Aorta (tissue), 5 donors: ENCODE measurements at regions not wholly inside any gene's neighbourhood (a gene's known extent, or its start where the extent isn't known, plus 50 kb on each side); places are given as distances from the start of the nearest gene placed in this dataset.
A peak's percentile ranks its signal among the peaks of the same experiment; 100 is the strongest.
"Not testable (repeated sequence)": the region's sequence is repeated elsewhere in the genome, so short reads cannot be mapped to it uniquely, and the experiment has no call there.

Source experiments
- ATAC-seq: fragments of 200-7000 bp; cut with Tn5 transposase; one replicate; pipeline ENCODE4 v1.9.1; 2022; ENCODE audit warnings: moderate library complexity; ENCODE audit not compliant: low FRiP score
- DNase-seq, 2 donors: peaks; one replicate each; pipeline ENCODE4 v3.0.0-alpha.2; 2020
- H3K27ac ChIP-seq, 2 donors: one replicate each; pipeline ENCODE4 v1.5.1; 2013; ENCODE audit warnings: low read length in 2 of 2, mild to moderate bottlenecking in 2 of 2, moderate library complexity in 2 of 2, control low read depth in 1 of 2, inconsistent platforms in 1 of 2, low read depth in 1 of 2
- H3K27me3 ChIP-seq, 2 donors: one replicate each; pipeline ENCODE4 v1.6.1; 2013; ENCODE audit warnings: control low read depth in 1 of 2, low read length in 1 of 2, mild to moderate bottlenecking in 1 of 2, moderate library complexity in 1 of 2; ENCODE audit not compliant: insufficient read depth in 2 of 2, control insufficient read depth in 1 of 2
- H3K36me3 ChIP-seq, 2 donors: one replicate each; pipeline ENCODE4 v1.6.1; 2013; ENCODE audit warnings: control low read depth in 1 of 2, low read length in 1 of 2, mild to moderate bottlenecking in 1 of 2; ENCODE audit not compliant: insufficient read depth in 2 of 2, control insufficient read depth in 1 of 2
- H3K4me1 ChIP-seq, 2 donors: one replicate each; pipeline ENCODE4 v1.6.1; 2013; ENCODE audit warnings: low read length in 2 of 2, control low read depth in 1 of 2, mild to moderate bottlenecking in 1 of 2, moderate library complexity in 1 of 2; ENCODE audit not compliant: insufficient read depth in 2 of 2, control insufficient read depth in 1 of 2
- H3K4me3 ChIP-seq, 2 donors: one replicate each; pipeline ENCODE4 v1.5.1; 2013; ENCODE audit warnings: low read length in 2 of 2, control low read depth in 1 of 2, mild to moderate bottlenecking in 1 of 2
- H3K9me3 ChIP-seq: one replicate; pipeline ENCODE4 v1.6.1; 2013; ENCODE audit warnings: mild to moderate bottlenecking, low read length; ENCODE audit not compliant: control insufficient read depth
- WGBS, 2 donors: extraction: QIAGEN DNeasy Blood & Tissue Kit; methylation state at CpG; one replicate each; pipeline ENCODE4 v1.1.7; 2013; 5-methylcytosine and 5-hydroxymethylcytosine counted together
- intact Hi-C, 2 donors: fragments of 100-400 bp; cut with DNase I; formaldehyde crosslinking; loops; one replicate each; pipeline versions ENCODE4 v1.14.2 to v1.15.0; 2022
- donor health status: healthy with polysubstance abuse.
- donor health status: Bipolar disorder and iron deficiency.
- donor health status: DM: no; HTN: no; CAD: no.
- donor health status: DM: no; HTN: no; CAD: no.
- donor health status: DM: yes; HTN: yes; CAD: no.

DNA sequence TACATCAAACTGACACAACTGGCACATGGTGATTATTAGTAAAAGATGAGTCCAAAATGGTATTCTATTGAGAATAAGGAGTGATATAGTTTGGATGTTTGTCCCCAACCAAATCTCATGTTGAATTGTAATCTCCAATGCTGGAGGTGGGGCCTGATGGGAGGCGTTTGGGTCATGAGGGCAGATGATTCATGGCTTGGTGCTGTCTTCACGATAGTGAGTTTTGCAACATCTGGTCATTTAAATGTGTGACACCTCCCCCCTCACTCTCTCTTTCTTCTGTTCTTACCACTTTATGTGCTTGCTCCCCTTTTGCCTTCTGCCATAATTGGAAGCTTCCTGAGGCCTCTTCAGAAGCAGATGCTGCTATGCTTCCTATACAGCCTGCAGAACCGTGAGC, 90.6 kb downstream of the RSL24D1 start:
- Histone ChIP-seq H3K27ac (no peak overlapping the region), H3K4me1 (no peaks in the 10 kb centered on the region), H3K4me3 (no peak overlapping the region), H3K9me3 (peaks cover 2% of the 10 kb centered on the region), H3K36me3 (no peaks in the 10 kb centered on the region), H3K27me3 (no peaks in the 10 kb centered on the region)
- ATAC-seq (no peak), DNase-seq (no peak)
- intact Hi-C loops, result no loop called here
- WGBS, 2 donors, result 86 to 92% methylated on average over 3 of the region's 3 CpGs

GRCh38 chr15:55094136-55094535, 102.6 kb downstream of the RSL24D1 start:
- Histone ChIP-seq H3K36me3 (no peaks in the 10 kb centered on the region), H3K27me3 (no peaks in the 10 kb centered on the region), H3K27ac (no peak overlapping the region), H3K9me3 (no peaks in the 10 kb centered on the region), H3K4me1 (no peaks in the 10 kb centered on the region), H3K4me3 (no peak overlapping the region)
- intact Hi-C loops, result no loop called here
- WGBS, 2 donors, result 13 to 18% methylated on average over 2 of the region's 2 CpGs
- ATAC-seq, result no peak
- DNase-seq, result no peak

DNA sequence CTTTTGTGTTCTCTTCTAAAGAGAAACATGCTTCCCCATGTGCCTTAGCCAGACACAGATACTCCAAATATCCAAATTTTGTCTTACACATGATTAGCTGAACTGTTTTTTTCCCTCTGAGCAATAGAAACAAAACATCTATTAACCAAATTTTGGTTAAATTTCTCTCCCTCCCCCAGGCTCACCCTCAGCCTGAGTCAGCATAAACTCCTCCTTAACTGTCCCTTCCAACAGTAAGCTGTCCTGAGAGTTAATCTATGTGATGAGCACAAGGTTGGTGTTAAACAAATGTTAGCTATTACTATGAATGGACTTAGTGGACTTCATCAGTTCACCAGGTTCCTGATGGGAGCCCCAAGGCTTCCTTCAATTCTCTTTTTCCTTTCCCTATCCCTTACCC, 108.5 kb downstream of the RSL24D1 start:
- no peaks in the 10 kb centered on the region for H3K9me3 ChIP-seq
- no peak overlapping the region for H3K27ac ChIP-seq
- H3K27me3 ChIP-seq, result no peaks in the 10 kb centered on the region
- DNase-seq (no peak), ATAC-seq (no peak)
- intact Hi-C loops, result no loop called here
- H3K4me3 ChIP-seq, result no peak overlapping the region
- no peaks in the 10 kb centered on the region for H3K36me3 ChIP-seq
- H3K4me1 ChIP-seq, result no peaks in the 10 kb centered on the region

GRCh38 chr15:55084673-55085072, 112.1 kb downstream of the RSL24D1 start:
- Histone ChIP-seq H3K9me3 (no peaks in the 10 kb centered on the region), H3K4me1 (no peaks in the 10 kb centered on the region), H3K36me3 (no peaks in the 10 kb centered on the region), H3K27ac (no peak overlapping the region), H3K27me3 (no peaks in the 10 kb centered on the region), H3K4me3 (no peak overlapping the region)
- no peak for DNase-seq
- WGBS, 2 donors, result 86 to 87% methylated on average over 3 of the region's 3 CpGs
- no peak for ATAC-seq
- intact Hi-C loops, result no loop called here

DNA sequence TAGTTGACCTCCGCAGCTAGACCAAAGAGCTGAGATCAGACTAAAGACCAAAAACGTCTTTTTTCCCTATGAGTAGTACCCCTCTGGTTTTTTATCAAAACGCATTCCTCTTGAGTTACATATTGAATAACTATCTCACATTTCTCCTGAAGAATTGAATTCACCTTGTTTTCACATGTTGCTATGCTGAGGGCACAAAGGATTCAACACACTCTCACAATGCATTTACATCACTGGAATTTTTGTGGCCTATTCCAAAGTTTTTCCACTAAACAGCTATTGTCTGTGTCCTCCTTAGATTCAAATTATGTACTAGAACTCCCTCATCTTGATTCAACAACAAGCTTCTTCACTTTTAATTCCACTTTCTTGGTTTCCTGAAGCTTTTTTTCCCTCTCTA, 112.5 kb downstream of the RSL24D1 start:
- H3K4me3 ChIP-seq, result no peak overlapping the region
- ATAC-seq, result no peak
- H3K36me3 ChIP-seq, result no peaks in the 10 kb centered on the region
- no peaks in the 10 kb centered on the region for H3K9me3 ChIP-seq
- DNase-seq, result no peak
- H3K27me3 ChIP-seq, result no peaks in the 10 kb centered on the region
- H3K27ac ChIP-seq, result no peak overlapping the region
- intact Hi-C loops, result no loop called here
- WGBS, 2 donors, result 52 to 60% methylated on average over 3 of the region's 3 CpGs
- no peaks in the 10 kb centered on the region for H3K4me1 ChIP-seq

GRCh38 chr15:55077052-55077451, 119.7 kb downstream of the RSL24D1 start:
- H3K4me1 ChIP-seq, H3K4me3 ChIP-seq, H3K9me3 ChIP-seq, DNase-seq, H3K27me3 ChIP-seq, H3K36me3 ChIP-seq, intact Hi-C loops, ATAC-seq, H3K27ac ChIP-seq: not testable (repeated sequence)
- 84 to 93% methylated on average over 1 of the region's 1 CpG for WGBS, 2 donors

- H3K4me1 ChIP-seq, result no peaks in the 10 kb centered on the region
- intact Hi-C loops, result no loop called here
- no peak overlapping the region for H3K4me3 ChIP-seq
- ATAC-seq, result no peak
- H3K36me3 ChIP-seq, result no peaks in the 10 kb centered on the region
- H3K27ac ChIP-seq, result no peak overlapping the region
- H3K9me3 ChIP-seq, result no peaks in the 10 kb centered on the region
- H3K27me3 ChIP-seq, result no peaks in the 10 kb centered on the region
- WGBS, 2 donors, result 91 to 94% methylated on average over 6 of the region's 6 CpGs
- no peak for DNase-seq
These were observed 122.3 kb downstream of the RSL24D1 start for GRCh38 chr15:55074431-55074830.

- 86 to 96% methylated on average over 18 to 20 of the region's 20 CpGs for WGBS, 2 donors
- H3K4me1 ChIP-seq, H3K36me3 ChIP-seq, intact Hi-C loops, ATAC-seq, H3K9me3 ChIP-seq, H3K27me3 ChIP-seq, H3K4me3 ChIP-seq, H3K27ac ChIP-seq: not testable (repeated sequence)
- DNase-seq, result peak in 1 of 2 donors; percentile 59
These were observed 132.8 kb downstream of the RSL24D1 start for GRCh38 chr15:55063970-55064369.

DNA sequence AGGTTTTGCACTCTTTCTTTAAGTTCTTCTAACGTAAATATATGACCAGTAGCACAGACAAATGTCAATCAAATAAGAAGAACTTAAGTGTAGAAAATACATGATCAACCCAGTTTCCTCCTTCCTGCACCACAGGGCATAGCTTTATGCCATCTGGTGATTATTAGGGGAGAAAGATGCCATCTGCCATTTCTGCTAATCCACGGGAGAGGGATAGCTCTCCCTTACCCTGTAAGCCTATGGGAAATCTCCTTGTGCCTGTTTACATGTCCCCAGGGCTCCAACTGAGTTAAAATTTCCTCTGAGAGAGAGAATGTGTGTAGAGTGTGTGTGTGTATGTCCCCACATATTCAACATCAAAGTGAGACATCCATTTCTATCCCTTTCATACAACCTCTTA, 135.9 kb downstream of the RSL24D1 start:
- WGBS, 2 donors, result 93 to 94% methylated on average over 2 of the region's 2 CpGs
- no peak overlapping the region for H3K27ac ChIP-seq
- DNase-seq (no peak), ATAC-seq (no peak)
- H3K4me1 ChIP-seq, result no peaks in the 10 kb centered on the region
- no peaks in the 10 kb centered on the region for H3K36me3 ChIP-seq
- peaks cover 1% of the 10 kb centered on the region for H3K9me3 ChIP-seq
- H3K4me3 ChIP-seq, result no peak overlapping the region
- no peaks in the 10 kb centered on the region for H3K27me3 ChIP-seq
- intact Hi-C loops, result no loop called here
